GM18873 (cell line): ENCODE measurements at regions not wholly inside any gene's neighbourhood (a gene's known extent, or its start where the extent isn't known, plus 50 kb on each side); places are given as distances from the start of the nearest gene placed in this dataset.

Experiments used
- ATAC-seq: cut with Tn5 transposase; IDR thresholded peaks from one replicate; pipeline ENCODE4 v1.9.1; 2021; ENCODE audit warnings: mild to moderate bottlenecking, moderate library complexity, moderate number of reproducible peaks; ENCODE audit not compliant: unreplicated experiment, low FRiP score

- no peak for ATAC-seq
Measured at GRCh38 chr6:63371104-63371715, 51.4 kb upstream of the LGSN start.

GRCh38 chr6:63372951-63373533 is 53.3 kb upstream of the LGSN start:
- no peak for ATAC-seq

GRCh38 chr6:63389191-63389844 is 69.5 kb upstream of the LGSN start:
- ATAC-seq, result no peak

GRCh38 chr6:63391203-63391970 is 71.6 kb upstream of the LGSN start:
- no peak for ATAC-seq

GRCh38 chr6:63392092-63392724 is 72.4 kb upstream of the LGSN start:
- no peak for ATAC-seq

- no peak for ATAC-seq
Measured at GRCh38 chr6:63394656-63395308, 75.0 kb upstream of the LGSN start.

GRCh38 chr6:63395381-63395780 is 75.6 kb upstream of the LGSN start:
- ATAC-seq, result no peak

GRCh38 chr6:63403725-63404124 is 83.9 kb upstream of the LGSN start:
- no peak for ATAC-seq

GRCh38 chr6:63410435-63411426 is 90.9 kb upstream of the LGSN start:
- no peak for ATAC-seq

GRCh38 chr6:63415286-63415685 is 95.5 kb upstream of the LGSN start:
- ATAC-seq, result no peak

GRCh38 chr6:63418741-63419140 is 99.0 kb upstream of the LGSN start:
- ATAC-seq, result no peak

- no peak for ATAC-seq
Measured at GRCh38 chr6:63424636-63425035, 104.9 kb upstream of the LGSN start.

- no peak for ATAC-seq
Measured at GRCh38 chr6:63425493-63425892, 105.7 kb upstream of the LGSN start.

- ATAC-seq, result no peak
Measured at GRCh38 chr6:63426844-63427243, 107.1 kb upstream of the LGSN start.

GRCh38 chr6:63427951-63428350 is 108.2 kb upstream of the LGSN start:
- no peak for ATAC-seq

- no peak for ATAC-seq
Measured at GRCh38 chr6:63430985-63431519, 111.3 kb upstream of the LGSN start.

GRCh38 chr6:63434943-63435342 is 115.2 kb upstream of the LGSN start:
- ATAC-seq, result no peak

- ATAC-seq, result no peak
Measured at GRCh38 chr6:63436356-63436755, 116.6 kb upstream of the LGSN start.

- ATAC-seq, result no peak
Measured at GRCh38 chr6:63437058-63437457, 117.3 kb upstream of the LGSN start.
